ENCODE measurements at regions not wholly inside any gene's neighbourhood (a gene's known extent, or its start where the extent isn't known, plus 50 kb on each side); places are given as distances from the start of the nearest gene placed in this dataset.
"Not testable (repeated sequence)": the region's sequence is repeated elsewhere in the genome, so short reads cannot be mapped to it uniquely, and the experiment has no call there.

- no peak for DNase-seq (ENCODE audit: low read depth, low spot score)
Measured at GRCh38 chr5:36423578-36424307, 122.0 kb upstream of the RANBP3L start.

- not testable (repeated sequence) for DNase-seq (ENCODE audit: low read depth, low spot score)
Measured at GRCh38 chr5:36426070-36426469, 124.4 kb upstream of the RANBP3L start.

- DNase-seq (ENCODE audit: low read depth, low spot score) = no peak
Measured at GRCh38 chr5:36435516-36435915, 133.8 kb upstream of the RANBP3L start.

GRCh38 chr5:36436306-36436705 lies 134.6 kb upstream of the RANBP3L start:
- no peak for DNase-seq (ENCODE audit: low read depth, low spot score)

GRCh38 chr5:36438765-36439561 lies 137.3 kb upstream of the RANBP3L start:
- DNase-seq (ENCODE audit: low read depth, low spot score) = no peak

- DNase-seq (ENCODE audit: low read depth, low spot score) = no peak
Measured at GRCh38 chr5:36440300-36440699, 138.6 kb upstream of the RANBP3L start.

GRCh38 chr5:36441280-36441679 lies 139.6 kb upstream of the RANBP3L start:
- no peak for DNase-seq (ENCODE audit: low read depth, low spot score)

- no peak for DNase-seq (ENCODE audit: low read depth, low spot score)
Measured at GRCh38 chr5:36442352-36442751, 140.7 kb upstream of the RANBP3L start.

- no peak for DNase-seq (ENCODE audit: low read depth, low spot score)
Measured at GRCh38 chr5:36442796-36443195, 141.1 kb upstream of the RANBP3L start.

- DNase-seq (ENCODE audit: low read depth, low spot score) = no peak
Measured at GRCh38 chr5:36443941-36444340, 142.2 kb upstream of the RANBP3L start.

- DNase-seq (ENCODE audit: low read depth, low spot score) = no peak
Measured at GRCh38 chr5:36444582-36445418, 143.1 kb upstream of the RANBP3L start.

GRCh38 chr5:36447776-36448175 lies 146.1 kb upstream of the RANBP3L start:
- no peak for DNase-seq (ENCODE audit: low read depth, low spot score)

- no peak for DNase-seq (ENCODE audit: low read depth, low spot score)
Measured at GRCh38 chr5:36450229-36451014, 148.7 kb upstream of the RANBP3L start.

GRCh38 chr5:36452424-36453006 lies 150.8 kb upstream of the RANBP3L start:
- DNase-seq (ENCODE audit: low read depth, low spot score) = no peak

- DNase-seq (ENCODE audit: low read depth, low spot score) = no peak
Measured at GRCh38 chr5:36457511-36458270, 148.7 kb upstream of the SLC1A3 start.

GRCh38 chr5:36458746-36459145 lies 147.7 kb upstream of the SLC1A3 start:
- no peak for DNase-seq (ENCODE audit: low read depth, low spot score)

GRCh38 chr5:36459176-36460135 lies 146.9 kb upstream of the SLC1A3 start:
- DNase-seq (ENCODE audit: low read depth, low spot score) = no peak

GRCh38 chr5:36462295-36463021 lies 143.9 kb upstream of the SLC1A3 start:
- DNase-seq (ENCODE audit: low read depth, low spot score) = no peak
